M059J (cell line): ENCODE measurements at regions not wholly inside any gene's neighbourhood (a gene's known extent, or its start where the extent isn't known, plus 50 kb on each side); places are given as distances from the start of the nearest gene placed in this dataset.
"Not testable (repeated sequence)": the region's sequence is repeated elsewhere in the genome, so short reads cannot be mapped to it uniquely, and the experiment has no call there.

Experiments
- DNase-seq: peaks from one replicate; pipeline ENCODE4 v3.0.0-alpha.2; 2012; ENCODE audit warnings: low read depth

DNA sequence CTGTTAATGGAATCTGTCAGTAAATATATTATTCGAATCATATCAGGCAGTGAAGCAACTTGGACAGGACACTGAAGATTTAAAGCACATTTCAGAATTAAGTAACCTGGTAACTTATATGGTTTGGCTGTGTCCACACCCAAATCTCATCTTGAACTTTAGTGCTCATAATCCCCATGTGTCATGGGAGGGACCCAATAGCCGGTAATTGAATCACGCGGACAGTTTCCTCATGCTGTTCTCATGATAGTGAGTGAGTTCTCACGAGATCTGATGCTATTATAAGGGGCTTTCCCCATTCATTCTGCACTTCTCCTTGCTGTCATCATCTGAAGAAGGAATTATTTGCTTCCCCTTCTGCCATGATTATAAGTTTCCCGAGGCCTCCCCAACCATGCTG is 83.2 kb upstream of the COL1A2 start:
- DNase-seq, result no peak

DNA sequence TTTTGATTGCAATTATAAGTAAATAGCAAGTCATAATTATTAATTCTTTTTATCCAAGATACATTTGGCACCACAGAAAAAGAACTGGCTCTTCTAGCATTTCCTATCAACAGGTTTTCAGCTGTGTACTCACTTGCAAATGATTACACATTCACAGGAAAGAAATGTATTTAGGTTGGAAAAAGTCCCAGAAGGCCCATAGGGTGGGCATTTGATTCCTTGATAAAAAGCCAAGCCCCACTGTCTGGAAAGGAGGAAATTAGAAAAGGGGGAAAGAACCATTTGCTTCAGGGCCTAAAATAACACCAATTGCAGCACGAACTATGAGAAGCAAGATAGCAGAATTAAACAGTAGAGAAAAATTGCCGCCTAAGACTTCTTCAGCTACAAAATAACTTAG is 80.8 kb upstream of the COL1A2 start:
- peak; percentile 34 for DNase-seq

DNA sequence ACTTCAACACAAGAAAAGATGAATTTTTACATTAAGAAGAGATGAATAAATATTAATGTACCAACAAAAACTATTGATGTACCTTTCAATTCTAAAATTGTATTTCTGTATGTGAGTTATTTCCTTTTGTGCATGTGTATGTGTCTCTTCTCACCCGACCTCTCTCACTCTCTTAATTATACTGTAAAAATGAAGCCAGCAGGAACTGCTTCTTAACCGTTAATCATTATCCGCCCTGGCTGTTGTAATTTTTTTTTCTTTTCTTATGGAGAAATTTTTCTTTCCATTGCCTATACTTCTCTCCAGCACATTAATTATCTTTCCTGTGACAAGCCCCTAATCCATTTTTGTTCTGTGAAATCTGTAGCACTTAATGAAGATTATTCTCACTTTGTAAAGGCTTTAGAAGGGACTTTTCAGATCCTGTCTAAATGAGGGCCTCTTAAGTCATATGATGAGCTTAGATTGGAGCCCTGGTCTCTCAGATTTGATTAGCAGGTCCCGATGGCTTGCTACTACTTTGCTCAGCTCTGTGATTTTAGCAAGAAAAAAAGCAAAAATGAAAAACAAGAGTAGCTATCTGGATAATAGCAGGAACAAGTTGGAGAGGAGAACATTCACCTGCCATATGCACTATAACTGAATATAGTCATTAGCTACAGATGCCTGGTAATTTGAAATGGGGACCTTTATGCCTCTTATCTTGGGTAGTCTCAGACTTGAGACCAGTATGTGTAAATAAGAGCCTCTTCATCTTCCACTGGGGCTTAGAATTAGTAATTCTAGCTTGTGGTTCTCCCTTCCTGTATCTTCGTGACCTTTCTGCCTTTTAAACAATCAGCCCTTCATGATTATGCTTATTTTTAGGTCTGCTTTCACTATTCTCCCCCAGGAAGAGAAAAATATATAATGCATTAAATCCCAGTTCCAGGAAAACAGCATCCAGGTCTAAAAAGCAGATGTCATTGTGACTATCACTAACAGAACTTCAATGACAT is 80.0 kb upstream of the COL1A2 start:
- peak; percentile 35 for DNase-seq

- not testable (repeated sequence) for DNase-seq
Measured at GRCh38 chr7:94321138-94321537, 73.6 kb upstream of the COL1A2 start.

- no peak for DNase-seq
Measured at GRCh38 chr7:94323844-94324243, 70.9 kb upstream of the COL1A2 start.

DNA sequence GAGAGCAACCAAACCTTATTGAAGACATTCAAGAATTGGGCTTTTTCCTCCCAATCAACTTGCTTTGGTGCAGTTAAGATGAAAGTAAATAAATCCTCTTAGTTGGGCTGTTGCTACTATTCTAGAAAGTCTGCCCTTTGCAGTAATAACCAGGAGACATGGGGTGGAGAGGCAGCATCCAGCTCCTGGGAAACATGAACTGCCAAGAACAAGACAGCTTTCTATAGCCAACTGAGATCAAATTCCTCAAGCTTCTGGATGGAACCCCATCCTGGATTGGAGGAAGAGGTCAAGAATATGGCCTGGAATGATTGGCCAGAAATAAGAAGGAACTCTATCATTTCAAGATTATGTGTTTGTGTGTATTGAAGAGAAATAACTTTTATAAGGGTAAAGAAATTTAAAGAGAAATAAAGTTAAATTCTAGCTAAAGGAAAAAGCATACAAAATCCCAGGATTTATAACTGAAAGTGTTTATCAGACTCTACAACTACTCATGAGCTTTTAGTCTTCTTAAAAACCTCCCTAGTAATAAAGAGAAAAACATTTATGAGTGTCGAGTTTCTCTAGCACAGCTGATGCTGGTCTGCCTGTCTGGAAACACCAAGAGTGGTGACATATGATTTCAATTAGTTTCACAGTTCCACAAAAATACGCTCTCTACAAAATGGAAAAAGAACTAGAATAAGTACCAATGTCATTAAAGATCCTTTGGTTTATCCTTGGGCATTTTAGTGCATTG is 70.1 kb upstream of the COL1A2 start:
- DNase-seq, result no peak

DNA sequence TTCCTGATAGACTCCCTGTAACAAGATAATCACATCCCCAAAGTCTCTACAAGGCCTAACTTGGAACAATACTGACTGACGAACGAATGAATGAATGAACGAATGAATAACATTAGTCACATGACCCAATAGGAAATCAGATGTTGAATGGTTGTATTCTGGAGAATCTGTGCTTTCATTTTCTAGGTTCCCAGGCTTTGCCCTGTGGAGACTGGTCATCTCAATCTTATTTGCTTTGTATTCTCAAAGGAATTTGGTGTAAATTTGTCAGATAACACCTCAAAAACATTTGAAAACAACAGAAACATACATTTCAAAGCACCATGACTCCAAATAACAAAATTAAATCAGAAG is 69.6 kb upstream of the COL1A2 start:
- DNase-seq, result no peak

GRCh38 chr7:94330269-94331020 is 64.2 kb upstream of the COL1A2 start:
- no peak for DNase-seq

- peak; percentile 18 for DNase-seq
Measured at GRCh38 chr7:94332571-94332970, 62.1 kb upstream of the COL1A2 start.

GRCh38 chr7:94333810-94334209 is 60.9 kb upstream of the COL1A2 start:
- DNase-seq, result peak; percentile 67

- DNase-seq, result peak; percentile 27
Measured at GRCh38 chr7:94335586-94335985, 59.1 kb upstream of the COL1A2 start.

GRCh38 chr7:94336009-94336408 is 58.7 kb upstream of the COL1A2 start:
- no peak for DNase-seq

DNA sequence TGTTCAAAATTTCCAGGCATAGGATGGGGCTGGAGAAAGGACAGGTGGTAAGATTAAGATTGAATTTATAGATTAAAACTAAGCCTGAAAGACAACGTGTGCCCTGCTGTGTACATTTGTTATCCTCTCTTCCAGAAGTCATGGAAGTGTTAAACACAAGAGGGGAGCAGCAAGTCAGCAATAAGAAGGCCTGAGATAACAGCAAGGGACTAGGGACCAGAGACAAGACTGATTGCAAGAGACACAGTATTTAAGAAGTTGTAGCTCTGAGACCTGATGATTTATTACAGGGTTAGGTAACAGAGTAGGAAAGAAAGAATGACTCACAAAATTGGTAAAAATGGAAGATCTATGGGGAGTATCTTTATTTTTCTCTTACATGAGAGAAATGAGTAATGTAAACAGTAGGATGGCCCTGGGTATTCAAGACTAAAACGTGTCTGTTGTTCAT is 55.7 kb upstream of the COL1A2 start:
- peak; percentile 70 for DNase-seq

- DNase-seq, result peak; percentile 75
Measured at GRCh38 chr7:94344826-94345225, 49.9 kb upstream of the COL1A2 start.
